Esophagus muscularis mucosa (tissue), 3 donors: ENCODE measurements at regions not wholly inside any gene's neighbourhood (a gene's known extent, or its start where the extent isn't known, plus 50 kb on each side); places are given as distances from the start of the nearest gene placed in this dataset.

Experiments
- EP300 ChIP-seq: sonication (generic); formaldehyde crosslinking; IDR thresholded peaks from one replicate; pipeline ENCODE4 v1.6.1; 2017; ENCODE audit warnings: antibody characterized with exemption
- POLR2A ChIP-seq: fragments of 450-650 bp; IDR thresholded peaks from one replicate; pipeline ENCODE4 v1.6.1; 2017; ENCODE audit warnings: antibody characterized with exemption, moderate library complexity, mild to moderate bottlenecking, low read depth
- POLR2AphosphoS5 ChIP-seq, 2 donors: sonication (generic); formaldehyde crosslinking; IDR thresholded peaks; one replicate each; pipeline ENCODE4 v1.6.1; 2017; ENCODE audit warnings: antibody characterized with exemption in 2 of 2

DNA sequence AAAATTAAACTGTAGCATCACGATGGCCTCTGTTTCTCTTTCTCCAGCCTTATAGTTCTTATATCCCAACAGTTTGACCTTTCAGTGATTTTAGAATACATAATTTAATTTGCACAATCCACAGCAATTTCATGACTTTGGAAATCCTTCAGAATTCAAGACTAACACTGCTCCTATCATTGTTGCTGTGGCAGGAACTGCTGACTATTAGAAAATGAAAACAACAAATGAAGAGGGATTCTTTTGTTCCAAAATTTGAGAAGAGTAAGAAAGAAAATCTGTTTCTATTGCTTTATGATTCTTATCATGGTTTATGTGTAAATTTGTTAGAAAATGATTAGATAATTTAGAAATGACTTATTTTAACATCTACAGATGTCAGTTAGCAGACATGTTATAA lies 604.0 kb upstream of the ADGRB3 start:
- TF ChIP-seq POLR2AphosphoS5 (IDR thresholded peaks at IDR 0.05) (no peak), POLR2A (no peak), EP300 (no peak)
